ENCODE measurements at regions not wholly inside any gene's neighbourhood (a gene's known extent, or its start where the extent isn't known, plus 50 kb on each side); places are given as distances from the start of the nearest gene placed in this dataset.

- DNase-seq: no peak
Measured at GRCh38 chr10:118175148-118175547, 128.4 kb upstream of the RAB11FIP2 start.

DNA sequence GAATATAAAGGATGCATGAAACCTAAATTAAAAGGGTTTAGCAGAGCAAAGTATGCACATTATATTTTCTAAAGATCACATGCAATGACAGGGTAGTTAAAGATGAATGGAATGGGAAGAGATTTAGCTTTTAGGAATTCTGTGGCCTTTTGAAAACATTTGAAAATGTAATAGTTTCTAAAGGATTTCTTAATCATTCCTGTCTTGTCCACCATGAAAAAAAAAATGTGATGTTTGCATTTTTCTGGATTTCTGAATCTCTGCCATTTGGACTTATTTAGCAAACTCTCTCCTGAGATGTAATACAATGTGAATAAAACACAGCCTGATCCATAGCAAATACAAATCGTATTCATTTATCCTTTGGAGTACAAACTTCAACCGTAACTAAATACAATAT lies 126.6 kb upstream of the RAB11FIP2 start:
- peak; percentile 79 for DNase-seq

- peak; percentile 59 for DNase-seq
Measured at GRCh38 chr10:118171861-118172260, 125.1 kb upstream of the RAB11FIP2 start.

GRCh38 chr10:118167056-118167700 lies 120.4 kb upstream of the RAB11FIP2 start:
- DNase-seq: peak; percentile 89

DNA sequence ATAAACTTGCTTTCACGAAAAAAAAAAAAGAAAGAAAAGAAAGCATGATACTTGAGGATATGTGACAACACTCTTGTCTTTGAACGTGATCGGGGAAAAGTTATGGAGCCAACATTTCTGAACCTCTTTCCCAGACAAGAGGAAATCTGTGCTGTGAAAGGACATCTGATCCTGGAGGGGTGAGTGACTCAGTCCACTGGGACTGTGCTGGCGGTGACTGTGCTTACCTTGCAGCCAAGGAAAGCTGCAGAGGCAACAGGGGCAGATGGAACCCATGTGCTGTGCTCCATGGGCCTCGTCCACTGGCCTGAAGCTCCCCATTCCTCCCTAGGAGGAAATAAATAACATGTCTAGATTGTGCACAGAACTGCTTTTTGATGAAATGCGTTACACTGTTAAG lies 116.5 kb upstream of the RAB11FIP2 start:
- DNase-seq: peak; percentile 51

- DNase-seq: no peak
Measured at GRCh38 chr10:118161461-118162246, 114.9 kb upstream of the RAB11FIP2 start.

DNA sequence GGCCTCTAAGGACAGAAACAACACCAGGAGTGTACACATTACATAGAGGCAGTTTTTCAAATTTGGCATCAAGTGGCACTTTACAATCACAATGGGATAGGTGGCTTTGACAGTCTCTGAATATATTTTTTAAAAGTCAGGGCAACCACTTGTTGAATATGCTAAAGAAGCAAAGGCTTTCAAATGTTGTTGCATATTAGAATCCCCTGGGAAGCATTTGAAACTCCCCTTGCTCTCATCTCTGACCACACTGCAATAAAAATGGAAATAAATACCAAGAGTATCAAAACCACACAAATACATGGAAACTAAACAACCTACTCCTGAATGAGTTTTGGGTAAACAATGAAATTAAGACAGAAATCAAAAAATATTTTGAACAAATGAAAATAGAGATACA lies 106.5 kb upstream of the RAB11FIP2 start:
- DNase-seq: no peak

DNA sequence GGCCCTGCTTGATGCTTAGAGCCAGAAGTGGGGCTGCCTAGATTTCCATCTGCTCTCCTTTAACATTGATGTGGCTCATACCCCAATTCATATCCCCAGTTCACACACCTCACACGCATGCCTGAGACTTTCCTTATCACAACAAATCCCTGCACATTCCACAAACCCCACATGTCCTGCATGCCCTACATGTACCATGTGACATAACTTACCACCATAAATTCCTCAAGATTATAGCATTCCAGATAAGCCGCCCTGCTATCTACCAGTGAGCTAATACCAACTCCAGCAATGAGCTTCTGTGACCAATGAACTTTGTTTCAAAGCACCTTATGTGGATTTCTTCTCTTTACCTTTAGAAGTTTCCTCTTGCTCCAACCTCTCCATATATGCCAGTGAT lies 104.7 kb upstream of the RAB11FIP2 start:
- DNase-seq: no peak

GRCh38 chr10:118148247-118148646 lies 101.5 kb upstream of the RAB11FIP2 start:
- no peak for DNase-seq

GRCh38 chr10:118145256-118145655 lies 98.5 kb upstream of the RAB11FIP2 start:
- DNase-seq: peak; percentile 23

DNA sequence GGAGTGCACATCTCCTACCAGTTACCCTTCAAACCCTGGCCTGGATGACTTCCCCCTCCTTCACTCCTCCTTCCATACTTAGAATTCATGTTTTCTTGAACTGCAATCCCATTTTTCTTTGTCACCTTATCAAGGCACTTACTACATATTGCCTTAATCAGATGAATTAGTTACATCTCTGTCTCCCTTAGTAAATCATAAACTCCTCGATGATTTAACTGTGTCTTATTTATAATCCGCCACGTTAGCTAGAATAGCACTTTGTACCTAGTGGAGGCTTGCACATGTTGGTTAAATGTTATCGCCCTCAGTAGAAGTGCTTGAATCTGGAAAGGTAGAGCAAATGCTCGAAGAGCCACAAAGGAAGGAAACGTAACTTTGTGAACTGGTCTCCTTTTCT lies 94.7 kb upstream of the RAB11FIP2 start:
- DNase-seq: no peak

- DNase-seq: peak; percentile 53
Measured at GRCh38 chr10:118139321-118139720, 92.6 kb upstream of the RAB11FIP2 start.

- DNase-seq: no peak
Measured at GRCh38 chr10:118128675-118129074, 81.9 kb upstream of the RAB11FIP2 start.

DNA sequence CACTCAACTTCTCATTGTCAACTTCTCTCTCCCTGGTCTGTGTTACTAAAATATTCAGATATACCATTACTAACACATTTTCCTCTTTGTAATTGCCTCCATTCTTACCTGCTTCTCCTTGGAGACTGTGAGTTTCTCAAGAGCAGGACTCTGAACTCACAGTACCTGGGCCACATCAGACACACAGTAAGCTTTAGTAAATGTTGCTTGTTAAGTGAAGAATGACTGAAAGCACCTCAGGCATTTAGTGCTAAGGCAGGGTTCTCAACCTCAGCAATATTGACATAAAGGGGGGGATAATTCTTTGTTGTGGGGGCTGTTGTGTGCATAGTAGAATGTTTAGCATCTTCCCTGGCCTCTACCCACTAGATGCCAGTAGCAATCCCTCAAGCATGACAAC lies 72.0 kb upstream of the RAB11FIP2 start:
- DNase-seq: no peak

DNA sequence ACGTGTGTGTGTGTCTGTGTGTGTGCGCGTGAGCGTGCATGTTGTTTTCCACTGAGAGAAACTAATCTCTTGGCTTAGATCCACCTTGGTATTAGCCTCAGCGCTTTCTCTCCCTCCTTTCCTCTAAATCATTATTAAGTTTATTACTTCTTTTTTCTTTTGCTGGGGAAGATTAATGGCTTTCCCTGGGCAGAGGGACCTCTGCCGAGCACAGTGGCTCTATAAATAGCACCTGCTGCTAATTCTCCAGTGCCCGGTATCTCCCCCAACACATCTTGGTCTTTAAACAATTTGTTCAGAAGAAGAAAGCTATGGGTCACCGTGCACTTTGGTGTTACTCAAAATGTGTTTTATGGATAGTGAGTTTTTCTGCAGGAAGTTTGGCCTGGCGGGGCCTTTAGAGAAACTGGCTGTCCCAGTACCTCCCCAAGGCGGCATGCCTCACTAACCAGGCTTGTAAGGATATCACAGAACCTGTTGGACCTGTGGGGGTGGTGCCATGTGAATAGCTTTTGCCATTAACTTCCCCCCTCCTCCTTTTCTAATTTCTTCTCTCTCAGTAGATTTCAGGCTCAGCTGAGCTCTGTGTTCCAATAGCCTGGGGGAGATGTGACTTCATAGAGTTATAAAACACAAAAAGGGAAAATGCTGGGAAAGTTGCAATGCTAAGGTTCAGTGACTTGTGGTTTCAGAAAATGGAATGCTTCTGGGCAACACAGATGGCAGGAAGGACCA lies 70.1 kb upstream of the RAB11FIP2 start:
- DNase-seq: no peak

DNA sequence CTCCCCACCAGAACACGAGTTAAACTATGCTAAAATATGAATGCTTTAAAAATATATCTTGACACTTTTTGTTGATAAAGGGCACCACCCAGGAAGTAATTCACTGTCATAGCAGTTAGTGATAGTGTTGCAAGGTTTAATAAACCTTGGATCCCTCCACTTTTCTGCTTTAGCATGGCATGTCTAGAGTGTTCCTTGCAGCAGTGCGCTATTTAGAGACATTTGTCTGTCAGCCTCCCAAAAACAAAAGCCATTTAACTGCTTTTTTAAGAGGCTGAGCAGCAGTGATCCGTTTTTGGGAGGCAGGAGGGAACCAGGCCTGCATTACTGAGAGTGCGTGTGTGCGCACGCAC lies 69.6 kb upstream of the RAB11FIP2 start:
- no peak for DNase-seq

- DNase-seq: no peak
Measured at GRCh38 chr10:118115701-118116100, 69.0 kb upstream of the RAB11FIP2 start.

DNA sequence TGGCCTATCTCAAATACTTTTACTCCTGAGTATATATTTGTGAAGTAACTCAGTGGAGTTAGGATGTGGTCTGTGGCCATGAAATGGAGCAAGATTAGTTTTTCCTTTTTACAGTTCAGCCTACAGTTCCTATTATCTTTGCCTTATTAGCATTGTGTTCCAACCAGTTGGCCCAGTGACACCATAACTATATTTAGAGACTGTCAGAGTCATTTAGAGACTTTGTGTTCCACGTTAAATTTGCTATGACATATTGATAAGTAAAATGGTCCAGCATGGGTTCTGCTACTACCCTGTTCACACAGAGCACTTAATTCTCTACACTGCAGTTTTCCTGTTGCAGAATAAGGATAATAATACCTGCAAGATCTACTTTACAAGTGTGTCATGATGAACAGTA lies 68.3 kb upstream of the RAB11FIP2 start:
- no peak for DNase-seq

DNA sequence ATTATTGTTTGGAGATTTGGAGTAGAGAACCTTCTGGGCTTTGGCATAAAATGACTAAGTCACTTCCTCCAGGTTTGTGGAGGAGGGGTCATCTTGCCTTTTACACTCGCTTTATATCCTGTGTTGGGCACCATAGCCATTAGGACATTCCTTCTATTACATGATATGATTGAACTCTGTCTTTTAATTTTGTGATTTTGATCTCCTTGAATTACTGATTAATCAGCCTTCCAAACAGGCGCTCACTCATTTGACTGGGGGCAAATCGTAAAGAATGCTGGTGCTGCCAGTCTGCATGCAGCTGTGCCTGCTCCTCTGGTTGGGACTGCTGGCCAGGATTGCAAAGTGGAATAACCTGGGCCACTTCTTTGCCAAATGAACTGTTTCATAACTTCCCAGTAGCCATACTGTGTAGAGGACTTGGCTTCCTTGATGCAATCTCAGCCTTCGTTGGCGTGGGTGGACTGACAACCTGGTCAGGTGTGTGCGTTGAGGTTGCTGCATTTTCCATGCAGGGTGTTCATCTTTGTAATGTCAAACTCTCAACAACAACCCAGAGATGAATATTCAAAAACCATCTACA lies 65.9 kb upstream of the RAB11FIP2 start:
- DNase-seq: no peak

GRCh38 chr10:118110750-118111149 lies 64.0 kb upstream of the RAB11FIP2 start:
- no peak for DNase-seq

DNA sequence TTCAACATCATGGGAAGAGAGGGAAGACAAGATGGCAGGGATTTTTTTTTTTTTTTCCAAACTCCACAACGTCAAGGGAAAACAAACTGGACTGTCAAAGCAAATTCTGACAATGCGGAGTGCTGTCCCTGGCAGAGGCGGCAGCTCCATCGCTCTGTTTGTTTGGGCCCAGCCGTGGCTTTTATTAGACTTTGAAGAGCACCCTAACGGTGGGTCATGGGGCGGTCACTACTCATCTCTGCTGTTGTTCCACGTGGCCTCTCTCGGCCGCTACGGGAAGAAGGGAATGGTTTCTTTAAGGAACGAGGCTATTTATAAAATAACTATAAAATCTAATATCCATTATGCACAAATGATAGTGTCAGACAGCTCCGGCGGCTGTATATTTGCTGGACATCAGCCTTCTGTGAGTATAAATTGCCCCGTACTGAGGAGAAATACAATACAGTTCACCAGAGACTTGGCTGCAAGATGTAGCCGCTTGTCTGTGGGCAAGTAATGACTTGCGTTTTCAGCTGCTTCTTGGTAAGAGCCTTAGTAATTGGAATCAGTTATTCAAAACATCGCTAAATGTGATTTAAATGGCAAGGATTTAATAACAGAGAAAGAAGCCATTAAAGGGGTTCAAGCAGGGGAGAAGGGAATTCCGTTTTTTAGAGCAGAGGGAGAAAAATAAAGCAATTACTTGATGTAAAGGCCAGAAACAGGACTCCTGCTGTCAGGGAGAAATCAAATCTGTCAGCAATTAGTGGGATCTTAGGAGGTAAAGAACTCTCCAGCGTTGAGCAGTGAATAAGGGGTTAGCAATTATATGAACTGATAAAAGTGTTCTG lies 61.7 kb upstream of the RAB11FIP2 start:
- DNase-seq: peak; percentile 19

DNA sequence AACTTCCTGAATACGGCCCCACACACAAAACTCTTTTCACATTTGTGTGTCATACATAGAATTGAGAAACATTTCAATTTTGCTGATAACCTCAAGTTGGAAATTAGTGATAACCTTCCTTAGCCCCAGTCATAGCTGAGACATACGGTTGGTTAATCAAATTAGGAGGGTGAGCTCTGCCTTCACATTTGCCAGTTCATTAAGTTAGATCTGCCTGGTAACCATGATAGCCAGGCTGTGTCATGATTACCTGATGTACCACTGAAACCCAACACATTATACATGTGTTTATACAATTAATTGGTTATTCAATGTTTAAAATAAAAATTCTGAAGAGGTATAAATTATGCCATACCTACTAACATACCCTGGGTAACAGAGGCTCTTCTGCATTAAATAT lies 60.8 kb upstream of the RAB11FIP2 start:
- DNase-seq: no peak
